ENCODE measurements at regions not wholly inside any gene's neighbourhood (a gene's known extent, or its start where the extent isn't known, plus 50 kb on each side); places are given as distances from the start of the nearest gene placed in this dataset.

DNA sequence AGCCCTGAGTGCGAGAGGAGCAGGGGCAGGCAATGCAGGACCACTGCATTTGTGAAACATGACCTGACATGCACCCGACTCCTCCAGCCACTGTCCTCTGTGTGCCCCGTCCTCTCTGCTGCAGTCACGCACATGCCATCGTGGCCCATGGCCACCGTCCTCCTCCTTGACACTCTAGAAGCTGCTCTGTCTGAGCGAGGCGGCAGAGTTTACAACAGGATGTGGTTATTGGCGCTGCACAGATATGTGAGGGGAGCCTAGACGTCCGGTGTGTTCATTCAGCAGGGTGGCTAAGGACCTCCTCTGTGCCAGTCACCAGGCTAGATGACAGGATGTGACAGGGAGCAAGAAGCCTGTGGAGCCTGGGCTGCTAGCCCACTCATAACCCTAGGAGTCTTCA is 277.8 kb downstream of the FOXO1 start:
- peaks cover 39% of the 10 kb centered on the region for H3K4me1 Mint-ChIP-seq
- peak overlapping the region; percentile 40 for H3K27ac Mint-ChIP-seq
- no peaks in the 10 kb centered on the region for H3K36me3 Mint-ChIP-seq
- no peaks in the 10 kb centered on the region for H3K27me3 Mint-ChIP-seq (ENCODE audit: low read depth)
- H3K4me3 Mint-ChIP-seq, result no peak overlapping the region
- ATAC-seq (no peak), DNase-seq (ENCODE audit: low spot score) (no peak)
- POLR2A ChIA-PET, result no interaction called here
- CTCF ChIA-PET, result no interaction called here
- peaks cover 14% of the 10 kb centered on the region for H3K9me3 Mint-ChIP-seq
- TF ChIP-seq, protein P1, sequence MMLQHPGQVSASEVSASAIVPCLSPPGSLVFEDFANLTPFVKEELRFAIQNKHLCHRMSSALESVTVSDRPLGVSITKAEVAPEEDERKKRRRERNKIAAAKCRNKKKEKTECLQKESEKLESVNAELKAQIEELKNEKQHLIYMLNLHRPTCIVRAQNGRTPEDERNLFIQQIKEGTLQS (CRISPR knock-in tag; conservative IDR thresholded peaks at IDR 0.05), result no peak
- TF ChIP-seq ATF2 (CRISPR knock-in tag; IDR thresholded peaks at IDR 0.05; ENCODE audit: borderline replicate concordance, low read depth), result no peak
- TF ChIP-seq USF1 (CRISPR knock-in tag; IDR thresholded peaks at IDR 0.05), result no peak
- no peak for TF ChIP-seq MXD4 (CRISPR knock-in tag; IDR thresholded peaks at IDR 0.05; ENCODE audit: borderline replicate concordance)
- TF ChIP-seq NR2C2 (CRISPR knock-in tag; IDR thresholded peaks at IDR 0.05), result no peak
- no peak for TF ChIP-seq FOXK1 (CRISPR knock-in tag; IDR thresholded peaks at IDR 0.05)
- no peak for TF ChIP-seq MAX (CRISPR knock-in tag; IDR thresholded peaks at IDR 0.05)
- TF ChIP-seq ZNF219 (CRISPR knock-in tag; IDR thresholded peaks at IDR 0.05; ENCODE audit: borderline replicate concordance), result no peak
- TF ChIP-seq FOXJ3 (CRISPR knock-in tag; IDR thresholded peaks at IDR 0.05; ENCODE audit: borderline replicate concordance), result no peak
- TF ChIP-seq ZNF281 (CRISPR knock-in tag; IDR thresholded peaks at IDR 0.05), result no peak
- TF ChIP-seq, protein P2, sequence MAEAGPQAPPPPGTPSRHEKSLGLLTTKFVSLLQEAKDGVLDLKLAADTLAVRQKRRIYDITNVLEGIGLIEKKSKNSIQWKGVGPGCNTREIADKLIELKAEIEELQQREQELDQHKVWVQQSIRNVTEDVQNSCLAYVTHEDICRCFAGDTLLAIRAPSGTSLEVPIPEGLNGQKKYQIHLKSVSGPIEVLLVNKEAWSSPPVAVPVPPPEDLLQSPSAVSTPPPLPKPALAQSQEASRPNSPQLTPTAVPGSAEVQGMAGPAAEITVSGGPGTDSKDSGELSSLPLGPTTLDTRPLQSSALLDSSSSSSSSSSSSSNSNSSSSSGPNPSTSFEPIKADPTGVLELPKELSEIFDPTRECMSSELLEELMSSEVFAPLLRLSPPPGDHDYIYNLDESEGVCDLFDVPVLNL (CRISPR knock-in tag; IDR thresholded peaks at IDR 0.05; ENCODE audit: borderline replicate concordance, low read depth), result no peak
- TF ChIP-seq PRDM15 (CRISPR knock-in tag; IDR thresholded peaks at IDR 0.05), result no peak
- no peak for TF ChIP-seq ZNF121 (CRISPR knock-in tag; IDR thresholded peaks at IDR 0.05)
- TF ChIP-seq, protein P3, sequence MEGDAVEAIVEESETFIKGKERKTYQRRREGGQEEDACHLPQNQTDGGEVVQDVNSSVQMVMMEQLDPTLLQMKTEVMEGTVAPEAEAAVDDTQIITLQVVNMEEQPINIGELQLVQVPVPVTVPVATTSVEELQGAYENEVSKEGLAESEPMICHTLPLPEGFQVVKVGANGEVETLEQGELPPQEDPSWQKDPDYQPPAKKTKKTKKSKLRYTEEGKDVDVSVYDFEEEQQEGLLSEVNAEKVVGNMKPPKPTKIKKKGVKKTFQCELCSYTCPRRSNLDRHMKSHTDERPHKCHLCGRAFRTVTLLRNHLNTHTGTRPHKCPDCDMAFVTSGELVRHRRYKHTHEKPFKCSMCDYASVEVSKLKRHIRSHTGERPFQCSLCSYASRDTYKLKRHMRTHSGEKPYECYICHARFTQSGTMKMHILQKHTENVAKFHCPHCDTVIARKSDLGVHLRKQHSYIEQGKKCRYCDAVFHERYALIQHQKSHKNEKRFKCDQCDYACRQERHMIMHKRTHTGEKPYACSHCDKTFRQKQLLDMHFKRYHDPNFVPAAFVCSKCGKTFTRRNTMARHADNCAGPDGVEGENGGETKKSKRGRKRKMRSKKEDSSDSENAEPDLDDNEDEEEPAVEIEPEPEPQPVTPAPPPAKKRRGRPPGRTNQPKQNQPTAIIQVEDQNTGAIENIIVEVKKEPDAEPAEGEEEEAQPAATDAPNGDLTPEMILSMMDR (IDR thresholded peaks at IDR 0.05), result no peak
- no peak for TF ChIP-seq GTF2I (CRISPR knock-in tag; conservative IDR thresholded peaks at IDR 0.05)
- no peak for TF ChIP-seq GRHL2 (CRISPR knock-in tag; IDR thresholded peaks at IDR 0.05; ENCODE audit: insufficient replicate concordance, severe bottlenecking)
- TF ChIP-seq, protein P4, sequence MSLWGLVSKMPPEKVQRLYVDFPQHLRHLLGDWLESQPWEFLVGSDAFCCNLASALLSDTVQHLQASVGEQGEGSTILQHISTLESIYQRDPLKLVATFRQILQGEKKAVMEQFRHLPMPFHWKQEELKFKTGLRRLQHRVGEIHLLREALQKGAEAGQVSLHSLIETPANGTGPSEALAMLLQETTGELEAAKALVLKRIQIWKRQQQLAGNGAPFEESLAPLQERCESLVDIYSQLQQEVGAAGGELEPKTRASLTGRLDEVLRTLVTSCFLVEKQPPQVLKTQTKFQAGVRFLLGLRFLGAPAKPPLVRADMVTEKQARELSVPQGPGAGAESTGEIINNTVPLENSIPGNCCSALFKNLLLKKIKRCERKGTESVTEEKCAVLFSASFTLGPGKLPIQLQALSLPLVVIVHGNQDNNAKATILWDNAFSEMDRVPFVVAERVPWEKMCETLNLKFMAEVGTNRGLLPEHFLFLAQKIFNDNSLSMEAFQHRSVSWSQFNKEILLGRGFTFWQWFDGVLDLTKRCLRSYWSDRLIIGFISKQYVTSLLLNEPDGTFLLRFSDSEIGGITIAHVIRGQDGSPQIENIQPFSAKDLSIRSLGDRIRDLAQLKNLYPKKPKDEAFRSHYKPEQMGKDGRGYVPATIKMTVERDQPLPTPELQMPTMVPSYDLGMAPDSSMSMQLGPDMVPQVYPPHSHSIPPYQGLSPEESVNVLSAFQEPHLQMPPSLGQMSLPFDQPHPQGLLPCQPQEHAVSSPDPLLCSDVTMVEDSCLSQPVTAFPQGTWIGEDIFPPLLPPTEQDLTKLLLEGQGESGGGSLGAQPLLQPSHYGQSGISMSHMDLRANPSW (CRISPR knock-in tag; conservative IDR thresholded peaks at IDR 0.05; ENCODE audit: low read depth), result no peak
- no peak for TF ChIP-seq FOXP1 (CRISPR knock-in tag; IDR thresholded peaks at IDR 0.05; ENCODE audit: borderline replicate concordance)
- TF ChIP-seq, protein P5, sequence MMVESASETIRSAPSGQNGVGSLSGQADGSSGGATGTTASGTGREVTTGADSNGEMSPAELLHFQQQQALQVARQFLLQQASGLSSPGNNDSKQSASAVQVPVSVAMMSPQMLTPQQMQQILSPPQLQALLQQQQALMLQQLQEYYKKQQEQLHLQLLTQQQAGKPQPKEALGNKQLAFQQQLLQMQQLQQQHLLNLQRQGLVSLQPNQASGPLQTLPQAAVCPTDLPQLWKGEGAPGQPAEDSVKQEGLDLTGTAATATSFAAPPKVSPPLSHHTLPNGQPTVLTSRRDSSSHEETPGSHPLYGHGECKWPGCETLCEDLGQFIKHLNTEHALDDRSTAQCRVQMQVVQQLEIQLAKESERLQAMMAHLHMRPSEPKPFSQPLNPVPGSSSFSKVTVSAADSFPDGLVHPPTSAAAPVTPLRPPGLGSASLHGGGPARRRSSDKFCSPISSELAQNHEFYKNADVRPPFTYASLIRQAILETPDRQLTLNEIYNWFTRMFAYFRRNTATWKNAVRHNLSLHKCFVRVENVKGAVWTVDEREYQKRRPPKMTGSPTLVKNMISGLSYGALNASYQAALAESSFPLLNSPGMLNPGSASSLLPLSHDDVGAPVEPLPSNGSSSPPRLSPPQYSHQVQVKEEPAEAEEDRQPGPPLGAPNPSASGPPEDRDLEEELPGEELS (CRISPR knock-in tag; IDR thresholded peaks at IDR 0.05), result no peak
